HG02981 (cell line): ENCODE measurements at regions not wholly inside any gene's neighbourhood (a gene's known extent, or its start where the extent isn't known, plus 50 kb on each side); places are given as distances from the start of the nearest gene placed in this dataset.

Experiments used
- ATAC-seq: cut with Tn5 transposase; IDR thresholded peaks from one replicate; pipeline ENCODE4 v1.9.1; 2021; ENCODE audit warnings: mild to moderate bottlenecking, moderate library complexity; ENCODE audit not compliant: unreplicated experiment

DNA sequence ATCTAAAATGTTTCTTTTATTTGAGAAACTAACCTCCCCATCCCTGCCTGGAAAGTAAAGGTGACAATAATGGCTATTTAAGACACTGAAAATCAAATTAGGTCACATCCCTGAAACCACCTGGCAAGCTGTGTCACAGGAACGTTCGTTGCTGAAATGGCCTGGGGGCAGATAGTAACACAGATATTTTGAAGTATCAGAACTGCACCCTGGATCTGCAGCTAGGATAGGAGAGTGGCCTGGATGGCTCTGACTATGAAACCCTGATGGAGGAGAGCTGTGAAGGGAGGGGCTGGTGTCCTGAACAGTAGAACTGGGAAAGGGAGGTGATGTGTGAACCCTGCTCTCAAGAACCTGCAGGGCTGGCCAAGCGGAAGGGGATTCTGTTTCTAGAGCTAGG, 648.3 kb upstream of the CFAP20DC start:
- ATAC-seq, result no peak

DNA sequence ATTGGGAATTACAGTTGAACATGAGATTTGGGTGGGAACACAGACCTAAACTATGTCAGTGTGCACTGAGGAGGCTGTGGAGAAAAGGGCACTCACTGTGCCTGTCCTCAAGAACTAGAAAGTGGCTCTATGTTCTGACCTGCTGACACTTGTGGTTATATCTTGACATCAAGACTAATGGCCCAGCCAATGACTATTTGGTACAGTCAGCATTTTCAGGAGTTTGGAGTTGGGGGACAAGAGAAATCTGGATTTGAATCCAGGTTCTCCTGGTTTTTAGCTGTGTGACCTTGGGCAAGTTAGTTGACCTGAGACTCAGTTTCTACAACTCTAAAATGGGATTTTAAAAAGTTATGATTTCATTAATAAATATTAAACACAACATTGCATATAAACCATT, 647.0 kb upstream of the CFAP20DC start:
- no peak for ATAC-seq

DNA sequence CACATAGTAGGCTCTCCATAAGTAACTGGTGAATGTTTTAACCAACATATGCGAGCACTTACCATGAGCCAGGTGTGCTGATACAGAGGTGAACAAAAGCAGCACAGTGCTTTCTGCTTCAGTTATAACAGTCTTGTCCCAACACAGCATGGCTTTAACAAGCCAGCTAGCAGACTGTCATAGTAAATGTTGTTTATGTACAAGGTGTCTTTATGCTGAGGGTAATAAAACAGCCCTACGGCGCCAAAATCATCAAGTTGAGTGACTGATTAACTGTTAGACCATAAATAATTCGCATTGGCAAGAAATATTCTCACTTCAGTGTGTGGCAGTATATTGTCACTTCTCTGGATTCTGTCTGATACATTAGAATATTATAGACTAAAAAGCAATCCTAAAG, 646.0 kb upstream of the CFAP20DC start:
- no peak for ATAC-seq

DNA sequence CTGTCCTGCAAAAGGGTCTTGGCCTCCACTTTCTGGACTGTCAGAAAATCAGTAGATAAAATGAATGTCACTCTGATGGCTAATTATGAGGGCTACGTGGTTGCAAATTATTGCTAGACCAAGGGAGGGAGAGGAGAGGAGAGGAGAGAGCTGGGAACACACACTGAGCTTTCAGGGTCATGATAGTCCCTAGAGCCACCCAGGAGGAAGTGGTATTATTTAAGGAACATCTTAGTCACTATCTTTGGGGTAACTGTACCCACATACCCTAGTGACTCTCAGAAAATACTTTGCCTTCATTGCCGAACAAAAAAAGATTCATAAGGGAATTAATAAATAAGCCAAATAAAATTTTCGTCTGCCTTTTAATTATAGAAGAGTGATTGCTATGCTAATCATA, 642.3 kb upstream of the CFAP20DC start:
- ATAC-seq, result no peak

DNA sequence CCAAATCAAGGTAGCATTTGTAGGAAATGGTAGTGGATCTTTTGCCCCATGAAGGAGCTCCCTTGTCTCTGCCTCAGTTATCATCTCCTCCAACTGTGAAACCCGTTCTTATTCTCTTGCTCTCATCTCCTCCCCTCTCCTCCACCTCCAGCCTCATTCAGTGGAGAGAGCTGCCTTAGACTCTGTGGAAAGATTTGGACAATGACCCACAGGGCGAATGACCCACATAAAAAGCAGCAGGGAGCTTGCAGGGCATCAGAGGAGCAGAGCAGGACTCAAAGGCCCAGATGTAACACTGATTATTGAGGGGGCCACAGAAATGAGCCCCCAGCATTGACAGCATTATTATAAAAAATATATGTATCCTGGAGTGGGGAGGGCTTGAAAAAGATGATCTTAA, 641.1 kb upstream of the CFAP20DC start:
- no peak for ATAC-seq

DNA sequence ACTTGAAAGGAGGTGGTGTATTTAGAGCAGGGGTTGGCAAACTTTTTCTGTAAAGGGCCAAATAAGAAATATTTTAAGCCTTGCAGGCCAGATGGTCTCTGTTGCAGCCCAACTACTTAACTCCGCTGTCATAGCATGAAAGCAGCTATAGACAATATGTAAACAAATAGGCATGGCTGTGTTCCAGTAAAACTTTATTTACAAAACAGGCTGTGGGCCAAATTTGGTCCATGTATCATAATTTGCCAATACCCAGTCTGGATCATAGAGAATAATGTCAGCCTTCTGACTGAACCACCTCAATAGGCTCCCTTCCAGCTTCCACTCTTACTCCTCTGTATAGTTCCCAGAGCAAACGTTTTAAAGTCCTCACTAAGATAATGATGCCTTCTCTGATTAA, 638.8 kb upstream of the CFAP20DC start:
- no peak for ATAC-seq

DNA sequence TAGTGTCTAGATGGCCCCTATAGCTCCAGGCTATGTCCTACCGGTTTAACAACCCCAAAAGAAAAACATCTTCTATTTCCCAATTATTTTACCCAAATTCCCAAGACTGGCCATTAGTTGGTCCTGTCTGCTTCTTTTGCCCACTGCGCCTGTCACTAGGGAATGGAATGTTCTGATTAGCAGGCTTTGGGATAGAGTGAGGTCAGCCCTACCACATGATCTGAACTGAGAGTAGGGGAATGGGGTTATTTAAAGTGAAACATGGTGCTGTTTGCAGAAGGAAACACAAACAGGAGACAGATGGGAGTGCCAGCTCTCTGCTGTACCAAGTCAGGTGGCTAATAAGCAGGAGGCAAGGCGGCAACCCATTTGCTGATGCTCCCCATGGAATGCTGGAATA, 635.6 kb upstream of the CFAP20DC start:
- no peak for ATAC-seq

DNA sequence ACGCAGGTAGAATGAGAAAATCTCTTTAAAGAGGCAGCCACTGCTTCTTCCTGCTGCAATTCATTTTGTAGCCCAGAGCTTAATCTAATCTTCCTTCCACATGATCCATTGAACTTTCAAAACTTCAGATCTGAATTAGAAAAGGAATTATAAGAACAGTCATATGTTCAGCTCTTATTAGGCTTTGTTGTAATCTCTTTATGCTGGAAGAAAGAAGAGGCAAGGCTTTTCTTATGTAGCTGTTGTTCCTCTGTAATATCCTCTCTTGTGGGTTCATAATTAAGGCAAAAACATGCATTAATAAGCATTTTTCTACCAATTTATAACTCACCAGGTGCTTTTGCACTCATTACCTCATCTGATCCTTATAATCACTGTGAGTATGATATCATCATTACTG, 634.9 kb upstream of the CFAP20DC start:
- ATAC-seq, result no peak

DNA sequence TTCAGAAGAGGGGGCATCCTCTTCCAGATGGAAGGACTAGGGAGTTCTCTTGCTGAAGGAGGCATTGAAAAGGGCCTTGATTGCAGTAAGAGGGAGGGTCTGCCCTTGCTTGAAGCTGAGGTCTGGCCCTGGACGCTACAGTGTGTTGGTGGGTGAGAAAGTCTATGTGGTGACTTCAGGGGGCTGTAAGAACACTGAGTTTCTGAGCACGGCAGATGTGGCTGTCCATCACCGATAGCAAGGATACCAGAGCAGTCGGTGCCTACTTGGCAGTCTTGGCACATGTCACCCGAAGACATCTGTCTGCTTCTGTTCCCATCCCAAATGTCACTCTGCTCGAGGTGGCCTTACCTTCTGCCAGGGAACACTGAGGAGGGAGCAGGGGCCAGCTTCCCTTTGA, 631.1 kb upstream of the CFAP20DC start:
- ATAC-seq, result no peak

DNA sequence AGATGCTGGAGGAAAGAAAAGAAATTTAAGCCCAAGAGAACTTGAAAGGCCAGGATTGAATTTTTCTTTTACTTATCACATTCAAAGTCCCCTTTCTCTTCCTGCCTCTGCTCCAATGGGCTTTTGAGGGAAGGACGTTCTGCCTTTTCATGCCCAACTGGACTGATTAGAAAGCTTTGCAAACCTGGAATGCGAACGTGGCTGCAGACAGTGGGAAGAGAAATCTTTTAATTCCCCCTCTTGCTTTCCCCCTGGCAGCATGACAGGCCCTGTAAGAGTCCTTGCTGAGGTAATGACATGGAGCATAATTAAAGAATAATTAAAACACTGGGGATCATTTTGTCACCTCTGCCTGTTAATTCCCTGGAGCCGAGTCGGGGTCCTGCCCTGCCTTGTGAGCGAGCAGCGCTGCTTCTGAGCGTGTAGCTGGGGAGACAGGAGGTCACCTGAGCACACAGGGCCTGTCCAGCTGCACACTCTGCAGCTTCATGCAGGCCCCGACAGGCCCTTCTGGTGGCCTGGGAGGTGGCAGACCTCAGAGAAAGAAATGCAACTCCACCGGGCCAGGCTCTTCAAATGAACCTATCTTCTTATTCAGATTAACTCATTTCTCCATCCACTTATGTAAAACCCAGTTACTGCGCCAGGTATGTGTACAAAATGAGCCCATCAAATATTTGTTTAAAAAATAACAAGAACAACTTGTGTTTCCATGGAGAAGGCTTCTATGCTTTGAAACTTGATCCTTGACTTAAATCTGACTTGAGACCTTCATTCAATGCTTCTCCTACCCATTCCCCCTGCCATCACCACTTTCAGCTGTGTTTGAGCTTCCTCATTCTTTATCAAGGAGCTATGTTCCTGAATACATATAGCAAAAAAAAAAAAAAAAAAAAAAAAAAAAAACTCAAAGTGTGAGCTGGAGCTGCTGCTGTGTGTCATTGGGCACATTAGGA, 628.2 kb upstream of the CFAP20DC start:
- no peak for ATAC-seq

DNA sequence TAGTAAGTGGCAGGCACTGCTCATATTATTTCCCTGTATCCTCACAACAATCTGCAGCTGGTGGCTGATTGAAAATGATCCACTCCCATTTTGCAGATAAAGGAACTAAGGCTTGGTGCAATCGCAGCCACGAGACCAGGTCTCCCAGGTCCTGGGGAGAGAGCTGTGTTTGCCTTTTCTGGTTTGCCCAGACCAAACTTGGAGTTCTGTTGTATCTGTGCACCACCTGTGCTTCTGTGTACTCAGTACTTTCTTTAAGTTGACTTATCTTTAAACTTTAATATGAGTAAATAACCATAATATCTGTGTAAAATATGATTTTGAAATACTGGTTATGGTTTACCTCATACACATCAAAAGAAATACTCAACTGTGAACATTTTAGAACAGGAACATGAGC, 625.7 kb upstream of the CFAP20DC start:
- no peak for ATAC-seq

DNA sequence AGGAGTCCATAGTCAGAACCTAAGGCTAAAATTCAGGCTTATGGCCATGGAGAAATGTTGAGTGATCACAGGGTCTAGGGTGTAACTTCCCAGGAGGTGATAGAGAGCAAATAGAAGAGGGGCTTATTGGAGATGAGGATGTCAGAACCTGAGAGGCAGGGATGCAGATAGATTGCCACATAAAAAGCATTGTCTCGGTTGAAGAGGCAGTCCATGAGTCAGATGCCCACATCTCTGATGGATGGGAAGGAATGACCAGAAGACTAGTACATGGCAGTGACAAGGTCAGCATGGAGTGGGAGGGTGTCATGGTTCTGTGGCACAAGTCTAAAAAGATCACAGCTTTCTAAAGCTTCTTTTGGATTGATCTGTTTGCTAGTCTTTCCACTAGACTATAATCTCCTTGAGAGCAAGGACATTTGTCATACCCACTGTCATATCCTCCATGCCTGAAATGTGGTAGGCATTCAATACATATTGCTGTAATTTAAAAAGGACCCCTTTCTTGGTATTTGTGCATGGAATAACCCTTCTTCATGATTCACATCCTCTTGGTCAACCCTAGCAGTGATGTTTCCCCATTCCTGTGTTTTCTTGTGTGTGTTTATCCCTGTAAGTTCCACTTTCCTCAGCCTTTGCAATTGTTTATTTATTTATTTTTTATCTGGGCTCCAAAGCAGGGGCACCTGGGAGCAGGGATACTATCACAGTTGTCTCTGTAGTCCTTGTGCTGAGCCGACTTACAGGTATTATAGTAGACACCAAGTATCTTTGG, 613.4 kb upstream of the CFAP20DC start:
- no peak for ATAC-seq

DNA sequence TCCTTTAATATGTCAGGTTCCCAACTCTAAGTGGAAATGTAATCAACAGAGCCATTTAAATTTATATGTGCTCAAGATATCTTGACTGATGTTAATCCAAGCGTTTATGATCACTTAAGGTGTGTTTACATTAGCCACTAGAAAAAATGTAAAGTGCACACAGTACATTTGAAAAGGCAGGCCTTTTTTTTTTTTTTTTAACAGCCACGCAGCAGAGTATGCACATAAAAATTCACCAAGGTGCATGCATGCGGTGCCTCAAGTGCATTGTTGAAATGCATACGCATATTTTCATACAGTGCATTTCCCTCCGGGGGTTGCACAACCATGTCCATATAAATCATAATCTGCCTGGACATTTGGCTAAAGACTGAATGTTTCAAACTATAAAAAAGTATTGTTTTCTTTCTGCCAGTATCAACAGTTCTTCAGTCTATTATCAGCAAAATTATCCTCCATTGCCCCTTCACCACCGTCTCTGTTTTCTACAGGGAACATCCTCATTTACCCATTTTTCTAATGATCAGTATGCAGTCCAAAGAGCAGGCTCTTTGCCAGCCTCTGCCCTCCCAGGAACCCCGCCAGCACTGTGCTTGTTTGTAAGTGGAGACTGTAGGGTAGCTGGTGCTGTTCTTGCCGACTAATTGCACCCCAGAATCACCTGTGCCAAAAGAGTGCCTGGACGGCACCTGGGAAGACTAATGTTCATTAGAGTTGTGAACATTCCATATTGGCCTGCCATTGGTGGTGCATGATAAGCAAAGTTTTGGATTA, 611.2 kb upstream of the CFAP20DC start:
- no peak for ATAC-seq

DNA sequence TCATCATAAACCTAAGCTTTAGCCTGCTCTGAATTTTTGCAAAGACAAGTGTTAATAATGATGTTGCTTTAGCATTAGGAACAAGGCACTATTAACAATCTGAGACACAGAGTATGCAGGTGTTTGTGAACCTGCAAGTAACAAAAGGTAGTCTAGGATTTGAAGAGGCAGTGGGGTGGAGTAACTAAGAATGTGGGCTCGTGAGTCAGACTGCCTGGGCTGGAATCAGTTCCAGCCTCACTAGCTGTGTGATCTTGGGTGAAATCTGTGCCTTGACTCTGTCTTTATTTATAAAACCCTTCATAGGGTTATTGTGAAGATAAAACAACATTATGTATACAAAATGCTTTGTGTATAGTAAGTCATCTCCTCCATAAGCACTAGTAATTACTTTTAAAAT, 610.6 kb upstream of the CFAP20DC start:
- no peak for ATAC-seq

DNA sequence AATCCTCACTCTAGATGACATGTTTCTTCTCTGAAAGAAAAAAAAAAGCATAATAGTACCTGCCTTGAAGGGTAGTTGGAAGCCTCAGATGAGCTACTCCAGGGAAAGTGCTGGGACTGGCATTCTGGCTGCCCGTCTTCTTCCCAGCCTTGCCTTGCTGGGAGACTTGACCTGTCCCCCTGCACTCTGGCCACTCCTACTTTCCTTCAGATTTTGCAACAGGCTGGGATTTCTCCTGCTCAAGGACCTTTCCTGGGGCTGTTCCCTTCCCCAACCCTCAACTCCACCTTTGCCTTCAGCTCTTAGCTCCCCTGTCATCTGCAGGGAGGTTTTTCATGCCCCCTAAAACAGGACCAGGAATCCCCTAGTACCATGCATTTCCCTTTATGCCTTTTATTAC, 609.9 kb upstream of the CFAP20DC start:
- ATAC-seq, result no peak

DNA sequence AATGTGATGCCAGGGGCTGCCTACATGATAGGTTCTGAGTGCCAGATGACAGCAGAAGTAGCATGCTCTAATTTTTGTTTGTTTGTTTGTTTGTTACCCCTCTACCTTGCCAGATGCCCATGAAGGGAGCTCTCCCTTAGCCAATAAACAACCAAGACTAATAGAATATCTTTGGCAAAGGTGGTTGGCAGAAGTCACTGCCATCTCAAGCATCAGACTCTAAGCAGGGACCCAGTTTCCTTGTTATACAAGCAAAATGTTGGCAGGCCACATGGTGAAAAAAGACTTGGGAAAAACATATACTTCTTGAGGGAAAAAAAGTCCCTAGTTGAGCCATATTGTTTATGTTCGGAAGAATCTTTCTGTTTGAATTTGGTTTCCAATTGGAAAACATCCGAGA, 609.0 kb upstream of the CFAP20DC start:
- ATAC-seq, result no peak

DNA sequence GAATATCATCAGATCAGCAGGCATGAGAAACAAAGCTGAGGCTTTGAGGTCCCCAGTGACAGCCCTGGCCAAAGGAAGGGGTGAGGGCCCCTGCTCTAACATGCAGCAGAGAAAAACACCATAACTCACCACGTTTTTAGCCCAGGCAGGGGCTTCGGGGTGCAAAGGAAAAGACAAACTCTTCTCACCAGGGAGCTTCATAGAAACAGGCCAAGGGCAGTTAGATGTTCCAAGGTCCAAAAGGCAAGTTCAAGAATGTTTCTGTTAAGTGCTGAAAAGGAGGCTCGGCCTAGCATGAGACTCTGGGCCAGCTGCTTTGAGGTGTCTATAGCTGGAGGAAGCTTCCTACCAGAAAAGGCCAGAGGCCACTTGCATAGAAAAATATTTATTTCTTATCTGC, 608.4 kb upstream of the CFAP20DC start:
- ATAC-seq, result no peak

DNA sequence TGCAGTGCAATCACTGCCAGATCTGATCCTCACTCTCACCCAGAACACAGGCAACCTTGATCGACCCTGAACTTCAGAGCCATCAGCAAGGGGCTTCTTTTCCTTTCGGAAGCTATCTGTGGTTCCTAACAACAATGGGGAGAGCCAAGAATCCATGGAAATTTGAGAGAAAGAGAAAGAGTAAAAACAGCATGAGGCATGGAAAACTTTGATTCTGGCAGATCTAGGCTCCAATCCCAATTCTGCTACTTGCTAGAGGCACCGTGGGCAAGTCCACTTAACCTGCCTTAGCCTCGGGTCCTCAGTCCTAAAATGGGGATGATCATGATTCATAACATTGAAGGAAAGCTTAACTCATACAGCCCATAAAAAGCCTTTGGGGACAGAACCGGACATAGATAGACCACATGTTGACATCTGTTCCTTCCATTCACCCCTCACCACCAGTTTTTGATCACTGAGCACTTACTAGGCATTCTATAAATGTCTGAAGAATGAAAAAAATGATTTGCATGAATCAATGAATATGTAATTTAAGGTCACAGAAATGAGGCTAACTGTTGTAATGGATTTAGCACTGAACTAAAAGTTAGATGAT, 605.7 kb upstream of the CFAP20DC start:
- ATAC-seq, result no peak

DNA sequence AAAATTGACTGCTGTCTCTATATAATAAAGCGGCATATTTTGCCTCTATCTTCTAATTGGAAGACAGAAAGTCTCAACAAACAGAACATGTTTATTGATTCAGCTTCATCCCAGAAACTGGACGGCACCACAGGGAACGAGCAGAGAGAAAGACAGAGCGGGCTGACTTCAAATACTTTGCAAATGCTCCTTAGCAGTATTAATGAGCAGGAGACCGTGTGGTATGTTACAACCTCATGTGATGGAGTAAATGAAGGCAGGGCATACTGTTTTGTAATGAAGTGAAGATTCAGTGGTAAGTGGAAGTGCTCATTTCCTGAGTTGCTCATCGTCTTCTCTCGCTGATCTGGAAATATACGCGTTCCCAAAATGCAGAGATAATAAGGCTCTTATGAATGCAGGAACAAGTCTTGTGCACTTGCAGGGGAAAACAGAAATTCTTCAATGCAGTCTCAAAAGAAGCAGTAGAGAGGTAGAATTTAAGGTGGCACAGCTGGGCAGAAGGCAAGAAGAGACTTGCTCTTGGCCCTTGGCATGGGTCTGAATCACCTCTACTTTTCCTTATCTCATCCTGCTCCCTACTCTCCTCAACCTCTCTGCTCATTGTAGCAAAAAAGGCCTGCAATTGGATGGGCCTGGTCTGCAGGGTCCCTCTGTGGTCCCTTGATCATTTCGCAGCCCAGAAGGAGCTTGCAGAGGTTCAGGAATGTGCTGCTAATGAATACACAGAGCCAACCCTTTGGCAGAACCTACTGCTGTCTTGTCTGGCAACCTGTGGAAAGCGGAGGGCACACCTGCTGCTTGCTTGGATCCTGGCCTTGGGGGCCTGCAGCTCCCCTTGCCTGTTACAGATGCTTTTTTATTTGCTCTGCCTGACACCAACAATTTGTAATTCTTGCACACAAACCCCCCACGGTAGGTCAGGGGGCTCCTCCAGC, 604.9 kb upstream of the CFAP20DC start:
- no peak for ATAC-seq

DNA sequence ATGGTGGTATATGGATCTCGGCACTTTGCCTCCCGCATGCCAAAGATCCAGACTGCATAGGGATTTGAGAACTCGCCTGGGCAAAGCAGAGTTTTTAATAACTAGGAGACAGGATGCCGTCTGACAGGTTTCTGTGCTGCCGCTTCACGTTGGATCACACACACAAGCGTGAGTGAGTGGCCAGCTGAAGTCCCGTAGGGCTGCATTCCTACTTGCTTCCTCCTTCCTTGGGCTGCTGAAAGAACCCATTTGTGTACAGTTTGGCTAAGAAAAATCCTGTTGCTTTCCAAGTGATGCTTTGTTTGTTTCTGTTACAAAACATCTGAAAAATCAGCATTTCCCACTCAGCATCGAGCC, 604.3 kb upstream of the CFAP20DC start:
- no peak for ATAC-seq
